HEK293 (cell line): ENCODE measurements at regions not wholly inside any gene's neighbourhood (a gene's known extent, or its start where the extent isn't known, plus 50 kb on each side); places are given as distances from the start of the nearest gene placed in this dataset.

Experiments used
- CTCF ChIA-PET: fragments of 350-600 bp; formaldehyde crosslinking; extraction: SDS; loops from one replicate; lab custom pipeline; 2021; ENCODE audit warnings: antibody characterized with exemption; lab: Yijun Ruan, JAX
- POLR2A ChIA-PET: fragments of 300-600 bp; formaldehyde crosslinking; extraction: SDS; loops from one replicate; lab custom pipeline; 2020; ENCODE audit warnings: antibody characterized with exemption, inconsistent platforms; lab: Yijun Ruan, JAX
- H3K27ac ChIP-seq: fragments of 200-500 bp; sonication (Bioruptor generic); 2 replicates; pipeline ENCODE4 v1.5.1; 2014; ENCODE audit warnings: low read depth, low read length, control low read depth, inconsistent platforms; ENCODE audit errors: extremely low read depth
- H3K36me3 ChIP-seq, 2 experiments: fragments of 200-500 bp in 1 of 2; sonication (Bioruptor generic) in 1 of 2; 1 replicate in 1 of 2; 2 replicates in 1 of 2; pipeline ENCODE4 v1.5.1; 2014 to 2017; ENCODE audit warnings: inconsistent platforms in 2 of 2, low read length in 2 of 2; ENCODE audit not compliant: control insufficient read depth in 2 of 2, insufficient read depth in 1 of 2
- H3K4me1 ChIP-seq: fragments of 200-500 bp; sonication (Bioruptor generic); 2 replicates; pipeline ENCODE4 v1.5.1; 2014; ENCODE audit warnings: mild to moderate bottlenecking, low read length, inconsistent platforms; ENCODE audit not compliant: control insufficient read depth, insufficient read depth
- H3K4me3 ChIP-seq: 2 replicates; pipeline ENCODE4 v1.5.1; 2011; ENCODE audit warnings: low read depth, mild to moderate bottlenecking, control low read depth, low read length, moderate library complexity
- H3K9me3 ChIP-seq: fragments of 200-500 bp; sonication (Bioruptor generic); 2 replicates; pipeline ENCODE4 v1.5.1; 2014; ENCODE audit warnings: low read depth, low read length, inconsistent platforms; ENCODE audit not compliant: control insufficient read depth, insufficient read depth
- GLIS1 ChIP-seq: fragments of 450-650 bp; formaldehyde crosslinking; IDR thresholded peaks from 2 replicates; pipeline ENCODE4 v1.5.1; 2016; ENCODE audit warnings: missing biosample characterization, missing genetic modification characterization
- OSR2 ChIP-seq: fragments of 450-650 bp; formaldehyde crosslinking; IDR thresholded peaks from 2 replicates; pipeline ENCODE4 v1.5.1; 2016; ENCODE audit warnings: missing biosample characterization, missing genetic modification characterization
- TRIM28 ChIP-seq: IDR thresholded peaks from 2 replicates; pipeline ENCODE4 v1.6.1; 2011; ENCODE audit warnings: low read length, control low read depth, borderline replicate concordance
- ZBTB17 ChIP-seq: fragments of 450-650 bp; formaldehyde crosslinking; IDR thresholded peaks from 2 replicates; pipeline ENCODE4 v1.5.1; 2016; ENCODE audit warnings: missing biosample characterization, missing genetic modification characterization
- ZBTB20 ChIP-seq: fragments of 450-650 bp; formaldehyde crosslinking; IDR thresholded peaks from 2 replicates; pipeline ENCODE4 v1.5.1; 2016; ENCODE audit warnings: missing biosample characterization, missing genetic modification characterization
- ZFP3 ChIP-seq: fragments of 450-650 bp; formaldehyde crosslinking; IDR thresholded peaks from 2 replicates; pipeline ENCODE4 v1.5.1; 2016; ENCODE audit warnings: low read depth, missing biosample characterization, missing genetic modification characterization
- ZFP69B ChIP-seq: fragments of 450-650 bp; formaldehyde crosslinking; IDR thresholded peaks from 2 replicates; pipeline ENCODE4 v1.5.1; 2016; ENCODE audit warnings: missing biosample characterization, missing genetic modification characterization
- ZIC2 ChIP-seq: fragments of 450-650 bp; formaldehyde crosslinking; IDR thresholded peaks from 2 replicates; pipeline ENCODE4 v1.5.1; 2016; ENCODE audit warnings: missing biosample characterization, missing genetic modification characterization
- ZNF10 ChIP-seq: fragments of 450-650 bp; formaldehyde crosslinking; IDR thresholded peaks from 2 replicates; pipeline ENCODE4 v1.5.1; 2017; ENCODE audit warnings: missing biosample characterization, missing genetic modification characterization
- ZNF114 ChIP-seq: fragments of 450-650 bp; formaldehyde crosslinking; IDR thresholded peaks from 2 replicates; pipeline ENCODE4 v1.5.0; 2017; ENCODE audit warnings: missing biosample characterization, missing genetic modification characterization
- ZNF132 ChIP-seq: fragments of 450-650 bp; formaldehyde crosslinking; IDR thresholded peaks from 2 replicates; pipeline ENCODE4 v1.5.1; 2017; ENCODE audit warnings: missing biosample characterization, missing genetic modification characterization, borderline replicate concordance
- ZNF155 ChIP-seq: fragments of 450-650 bp; formaldehyde crosslinking; IDR thresholded peaks from 2 replicates; pipeline ENCODE4 v1.5.1; 2016; ENCODE audit warnings: missing biosample characterization, missing genetic modification characterization
- ZNF239 ChIP-seq: fragments of 450-650 bp; formaldehyde crosslinking; IDR thresholded peaks from 2 replicates; pipeline ENCODE4 v1.5.1; 2016; ENCODE audit warnings: missing biosample characterization, missing genetic modification characterization
- ZNF366 ChIP-seq: fragments of 450-650 bp; formaldehyde crosslinking; conservative IDR thresholded peaks from 2 replicates; pipeline ENCODE4 v1.5.1; 2016; ENCODE audit warnings: missing biosample characterization, missing genetic modification characterization
- ZNF391 ChIP-seq: fragments of 450-650 bp; formaldehyde crosslinking; IDR thresholded peaks from 2 replicates; pipeline ENCODE4 v1.5.1; 2016; ENCODE audit warnings: low read depth, missing biosample characterization, missing genetic modification characterization, borderline replicate concordance
- ZNF394 ChIP-seq: fragments of 450-650 bp; formaldehyde crosslinking; IDR thresholded peaks from 2 replicates; pipeline ENCODE4 v1.5.1; 2016; ENCODE audit warnings: missing biosample characterization, missing genetic modification characterization, mild to moderate bottlenecking, moderate library complexity, borderline replicate concordance
- ZNF404 ChIP-seq: fragments of 450-650 bp; formaldehyde crosslinking; IDR thresholded peaks from 2 replicates; pipeline ENCODE4 v1.5.1; 2017; ENCODE audit warnings: missing biosample characterization, missing genetic modification characterization
- ZNF610 ChIP-seq: fragments of 450-650 bp; formaldehyde crosslinking; IDR thresholded peaks from 2 replicates; pipeline ENCODE4 v1.5.1; 2016; ENCODE audit warnings: missing biosample characterization, missing genetic modification characterization, borderline replicate concordance
- ZNF658 ChIP-seq: fragments of 450-650 bp; formaldehyde crosslinking; IDR thresholded peaks from 2 replicates; pipeline ENCODE4; 2016; ENCODE audit warnings: missing biosample characterization, missing genetic modification characterization
- ZNF843 ChIP-seq: fragments of 450-650 bp; formaldehyde crosslinking; IDR thresholded peaks from 2 replicates; pipeline ENCODE4 v1.5.1; 2016; ENCODE audit warnings: missing biosample characterization, missing genetic modification characterization
- TF ChIP-seq, protein P1 (sequence below): fragments of 450-650 bp; formaldehyde crosslinking; IDR thresholded peaks from 2 replicates; pipeline ENCODE4 v1.5.1; 2017; ENCODE audit warnings: missing biosample characterization, missing genetic modification characterization
- TF ChIP-seq, protein P2 (sequence below): fragments of 450-650 bp; formaldehyde crosslinking; IDR thresholded peaks from 2 replicates; pipeline ENCODE4 v1.5.1; 2016; ENCODE audit warnings: missing biosample characterization, missing genetic modification characterization
- TF ChIP-seq, protein P3 (sequence below): fragments of 450-650 bp; formaldehyde crosslinking; IDR thresholded peaks from 2 replicates; pipeline ENCODE4 v1.5.1; 2016; ENCODE audit warnings: missing biosample characterization, missing genetic modification characterization, low read depth
- TF ChIP-seq, protein P4 (sequence below): fragments of 450-650 bp; formaldehyde crosslinking; IDR thresholded peaks from 2 replicates; pipeline ENCODE4 v1.5.1; 2016; ENCODE audit warnings: missing biosample characterization, missing genetic modification characterization
- TF ChIP-seq, protein P5 (sequence below): fragments of 450-650 bp; IDR thresholded peaks from 2 replicates; pipeline ENCODE4 v1.5.1; 2018; ENCODE audit warnings: missing biosample characterization, missing genetic modification characterization

DNA sequence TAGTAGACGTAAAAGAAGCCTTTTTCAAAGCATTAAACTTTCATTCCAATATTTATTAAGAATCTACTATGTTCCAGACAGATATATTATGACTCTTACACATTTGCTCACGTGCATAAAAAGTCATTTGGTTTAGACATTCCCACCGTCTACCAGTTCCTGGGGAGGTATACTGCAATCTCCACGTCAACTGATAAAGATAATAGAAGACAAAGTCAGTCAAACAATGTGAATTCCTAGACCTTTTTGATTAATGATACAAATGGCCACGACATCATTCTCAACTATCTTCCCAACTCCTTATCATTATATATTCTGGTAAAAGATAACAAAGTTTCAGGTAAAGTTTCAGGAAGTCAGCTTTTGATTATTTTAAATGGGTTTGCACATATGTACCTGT, 69.0 kb downstream of the SIPA1L2 start:
- no peaks in the 10 kb centered on the region for H3K9me3 ChIP-seq
- H3K4me1 ChIP-seq = peaks cover 61% of the 10 kb centered on the region
- POLR2A ChIA-PET = no interaction called here
- no peak overlapping the region for H3K4me3 ChIP-seq
- TF ChIP-seq ZNF239 (tag by site-specific recombination) (no peak), ZFP69B (no peak), ZNF843 (no peak), ZNF10 (tag by site-specific recombination) (peak; percentile 85)
- H3K27ac ChIP-seq = no peak overlapping the region
- no peaks in the 10 kb centered on the region for H3K36me3 ChIP-seq
- CTCF ChIA-PET = interaction anchor here (0.7 to 1.3 kb wide), 4 partner anchors 11 to 335 kb away, joined by 3 to 5 read pairs (median 4); no protein-coding TSS in a partner anchor

DNA sequence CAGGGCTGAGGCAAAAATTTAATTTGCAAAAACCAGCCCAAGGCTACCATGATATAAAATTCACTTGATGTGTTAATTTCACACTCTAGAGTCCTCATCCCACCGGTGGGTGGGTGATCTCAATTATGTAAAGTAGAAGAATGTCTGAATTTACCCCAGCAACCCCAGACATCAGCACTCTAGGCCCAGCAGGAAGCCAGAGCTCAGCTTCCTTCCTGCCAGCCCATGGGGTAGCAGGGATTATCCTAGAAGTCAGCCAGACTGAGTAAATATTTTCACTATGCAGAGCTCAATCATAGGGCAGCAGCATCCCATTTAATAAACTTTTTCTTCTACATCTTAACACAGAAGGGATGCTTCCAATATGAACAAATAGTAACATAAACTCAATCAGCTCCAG, 71.0 kb downstream of the SIPA1L2 start:
- H3K4me3 ChIP-seq = no peak overlapping the region
- CTCF ChIA-PET = interaction anchor here (1.2 kb wide), 1 partner anchor 9 kb away, joined by 5 read pairs; no protein-coding TSS in a partner anchor
- no peaks in the 10 kb centered on the region for H3K36me3 ChIP-seq
- no peaks in the 10 kb centered on the region for H3K9me3 ChIP-seq
- TF ChIP-seq ZNF394 (tag by site-specific recombination) (no peak), ZNF658 (tag by site-specific recombination) (no peak), ZNF404 (tag by site-specific recombination) (no peak), ZBTB20 (no peak), ZNF610 (tag by site-specific recombination) (no peak), OSR2 (tag by site-specific recombination) (0 out of 2 replicates have a peak, but pooled peaks have one; percentile 21), ZNF132 (tag by site-specific recombination) (no peak), ZNF391 (tag by site-specific recombination) (no peak), ZFP3 (tag by site-specific recombination) (no peak), ZIC2 (tag by site-specific recombination) (peak; percentile 80), ZBTB17 (tag by site-specific recombination) (peak; percentile 50), TRIM28 (peak; percentile 51; the same call in 1 of the 2 replicates), ZNF155 (tag by site-specific recombination) (no peak), GLIS1 (tag by site-specific recombination) (peak; percentile 77), ZNF366 (no peak), ZNF114 (tag by site-specific recombination) (no peak)
- TF ChIP-seq, protein P1, sequence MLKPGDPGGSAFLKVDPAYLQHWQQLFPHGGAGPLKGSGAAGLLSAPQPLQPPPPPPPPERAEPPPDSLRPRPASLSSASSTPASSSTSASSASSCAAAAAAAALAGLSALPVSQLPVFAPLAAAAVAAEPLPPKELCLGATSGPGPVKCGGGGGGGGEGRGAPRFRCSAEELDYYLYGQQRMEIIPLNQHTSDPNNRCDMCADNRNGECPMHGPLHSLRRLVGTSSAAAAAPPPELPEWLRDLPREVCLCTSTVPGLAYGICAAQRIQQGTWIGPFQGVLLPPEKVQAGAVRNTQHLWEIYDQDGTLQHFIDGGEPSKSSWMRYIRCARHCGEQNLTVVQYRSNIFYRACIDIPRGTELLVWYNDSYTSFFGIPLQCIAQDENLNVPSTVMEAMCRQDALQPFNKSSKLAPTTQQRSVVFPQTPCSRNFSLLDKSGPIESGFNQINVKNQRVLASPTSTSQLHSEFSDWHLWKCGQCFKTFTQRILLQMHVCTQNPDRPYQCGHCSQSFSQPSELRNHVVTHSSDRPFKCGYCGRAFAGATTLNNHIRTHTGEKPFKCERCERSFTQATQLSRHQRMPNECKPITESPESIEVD (tag by site-specific recombination) = no peak; the same call in 1 of the 2 replicates
- TF ChIP-seq, protein P2, sequence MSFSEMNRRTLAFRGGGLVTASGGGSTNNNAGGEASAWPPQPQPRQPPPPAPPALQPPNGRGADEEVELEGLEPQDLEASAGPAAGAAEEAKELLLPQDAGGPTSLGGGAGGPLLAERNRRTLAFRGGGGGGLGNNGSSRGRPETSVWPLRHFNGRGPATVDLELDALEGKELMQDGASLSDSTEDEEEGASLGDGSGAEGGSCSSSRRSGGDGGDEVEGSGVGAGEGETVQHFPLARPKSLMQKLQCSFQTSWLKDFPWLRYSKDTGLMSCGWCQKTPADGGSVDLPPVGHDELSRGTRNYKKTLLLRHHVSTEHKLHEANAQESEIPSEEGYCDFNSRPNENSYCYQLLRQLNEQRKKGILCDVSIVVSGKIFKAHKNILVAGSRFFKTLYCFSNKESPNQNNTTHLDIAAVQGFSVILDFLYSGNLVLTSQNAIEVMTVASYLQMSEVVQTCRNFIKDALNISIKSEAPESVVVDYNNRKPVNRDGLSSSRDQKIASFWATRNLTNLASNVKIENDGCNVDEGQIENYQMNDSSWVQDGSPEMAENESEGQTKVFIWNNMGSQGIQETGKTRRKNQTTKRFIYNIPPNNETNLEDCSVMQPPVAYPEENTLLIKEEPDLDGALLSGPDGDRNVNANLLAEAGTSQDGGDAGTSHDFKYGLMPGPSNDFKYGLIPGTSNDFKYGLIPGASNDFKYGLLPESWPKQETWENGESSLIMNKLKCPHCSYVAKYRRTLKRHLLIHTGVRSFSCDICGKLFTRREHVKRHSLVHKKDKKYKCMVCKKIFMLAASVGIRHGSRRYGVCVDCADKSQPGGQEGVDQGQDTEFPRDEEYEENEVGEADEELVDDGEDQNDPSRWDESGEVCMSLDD (tag by site-specific recombination) = no peak
- TF ChIP-seq, protein P3, sequence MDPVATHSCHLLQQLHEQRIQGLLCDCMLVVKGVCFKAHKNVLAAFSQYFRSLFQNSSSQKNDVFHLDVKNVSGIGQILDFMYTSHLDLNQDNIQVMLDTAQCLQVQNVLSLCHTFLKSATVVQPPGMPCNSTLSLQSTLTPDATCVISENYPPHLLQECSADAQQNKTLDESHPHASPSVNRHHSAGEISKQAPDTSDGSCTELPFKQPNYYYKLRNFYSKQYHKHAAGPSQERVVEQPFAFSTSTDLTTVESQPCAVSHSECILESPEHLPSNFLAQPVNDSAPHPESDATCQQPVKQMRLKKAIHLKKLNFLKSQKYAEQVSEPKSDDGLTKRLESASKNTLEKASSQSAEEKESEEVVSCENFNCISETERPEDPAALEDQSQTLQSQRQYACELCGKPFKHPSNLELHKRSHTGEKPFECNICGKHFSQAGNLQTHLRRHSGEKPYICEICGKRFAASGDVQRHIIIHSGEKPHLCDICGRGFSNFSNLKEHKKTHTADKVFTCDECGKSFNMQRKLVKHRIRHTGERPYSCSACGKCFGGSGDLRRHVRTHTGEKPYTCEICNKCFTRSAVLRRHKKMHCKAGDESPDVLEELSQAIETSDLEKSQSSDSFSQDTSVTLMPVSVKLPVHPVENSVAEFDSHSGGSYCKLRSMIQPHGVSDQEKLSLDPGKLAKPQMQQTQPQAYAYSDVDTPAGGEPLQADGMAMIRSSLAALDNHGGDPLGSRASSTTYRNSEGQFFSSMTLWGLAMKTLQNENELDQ (tag by site-specific recombination) = no peak
- TF ChIP-seq, protein P4, sequence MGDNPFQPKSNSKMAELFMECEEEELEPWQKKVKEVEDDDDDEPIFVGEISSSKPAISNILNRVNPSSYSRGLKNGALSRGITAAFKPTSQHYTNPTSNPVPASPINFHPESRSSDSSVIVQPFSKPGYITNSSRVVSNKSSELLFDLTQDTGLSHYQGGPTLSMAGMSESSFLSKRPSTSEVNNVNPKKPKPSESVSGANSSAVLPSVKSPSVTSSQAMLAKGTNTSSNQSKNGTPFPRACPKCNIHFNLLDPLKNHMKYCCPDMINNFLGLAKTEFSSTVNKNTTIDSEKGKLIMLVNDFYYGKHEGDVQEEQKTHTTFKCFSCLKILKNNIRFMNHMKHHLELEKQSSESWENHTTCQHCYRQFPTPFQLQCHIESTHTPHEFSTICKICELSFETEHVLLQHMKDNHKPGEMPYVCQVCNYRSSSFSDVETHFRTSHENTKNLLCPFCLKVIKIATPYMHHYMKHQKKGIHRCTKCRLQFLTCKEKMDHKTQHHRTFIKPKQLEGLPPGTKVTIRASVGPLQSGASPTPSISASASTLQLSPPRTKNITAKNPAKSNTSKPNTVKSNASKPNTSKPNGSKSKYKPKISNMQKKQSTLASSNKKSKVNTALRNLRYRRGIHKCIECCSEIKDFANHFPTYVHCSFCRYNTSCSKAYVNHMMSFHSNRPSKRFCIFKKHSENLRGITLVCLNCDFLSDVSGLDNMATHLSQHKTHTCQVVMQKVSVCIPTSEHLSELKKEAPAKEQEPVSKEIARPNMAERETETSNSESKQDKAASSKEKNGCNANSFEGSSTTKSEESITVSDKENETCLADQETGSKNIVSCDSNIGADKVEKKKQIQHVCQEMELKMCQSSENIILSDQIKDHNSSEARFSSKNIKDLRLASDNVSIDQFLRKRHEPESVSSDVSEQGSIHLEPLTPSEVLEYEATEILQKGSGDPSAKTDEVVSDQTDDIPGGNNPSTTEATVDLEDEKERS (tag by site-specific recombination) = no peak
- TF ChIP-seq, protein P5, sequence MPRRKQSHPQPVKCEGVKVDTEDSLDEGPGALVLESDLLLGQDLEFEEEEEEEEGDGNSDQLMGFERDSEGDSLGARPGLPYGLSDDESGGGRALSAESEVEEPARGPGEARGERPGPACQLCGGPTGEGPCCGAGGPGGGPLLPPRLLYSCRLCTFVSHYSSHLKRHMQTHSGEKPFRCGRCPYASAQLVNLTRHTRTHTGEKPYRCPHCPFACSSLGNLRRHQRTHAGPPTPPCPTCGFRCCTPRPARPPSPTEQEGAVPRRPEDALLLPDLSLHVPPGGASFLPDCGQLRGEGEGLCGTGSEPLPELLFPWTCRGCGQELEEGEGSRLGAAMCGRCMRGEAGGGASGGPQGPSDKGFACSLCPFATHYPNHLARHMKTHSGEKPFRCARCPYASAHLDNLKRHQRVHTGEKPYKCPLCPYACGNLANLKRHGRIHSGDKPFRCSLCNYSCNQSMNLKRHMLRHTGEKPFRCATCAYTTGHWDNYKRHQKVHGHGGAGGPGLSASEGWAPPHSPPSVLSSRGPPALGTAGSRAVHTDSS (tag by site-specific recombination) = no peak
- peaks cover 72% of the 10 kb centered on the region for H3K4me1 ChIP-seq
- POLR2A ChIA-PET = interaction anchor here (1.0 kb wide), 1 partner anchor 71 kb away, joined by 4 read pairs; the partner anchor contains the start of gene SIPA1L2
- H3K27ac ChIP-seq = peak overlapping the region; percentile 32
